ENCODE measurements at regions not wholly inside any gene's neighbourhood (a gene's known extent, or its start where the extent isn't known, plus 50 kb on each side); places are given as distances from the start of the nearest gene placed in this dataset.
A peak's percentile ranks its signal among the peaks of the same experiment; 100 is the strongest.

- Histone ChIP-seq H3K27ac (ENCODE audit: low read length) (no peak overlapping the region), H3K79me2 (ENCODE audit: low read length) (no peaks in the 10 kb centered on the region), H3K4me3 (ENCODE audit: low read length) (no peak overlapping the region), H3K27me3 (ENCODE audit: low read length) (no peaks in the 10 kb centered on the region), H4K20me1 (ENCODE audit: insufficient read depth, low read depth, low read length) (no peaks in the 10 kb centered on the region), H3K36me3 (ENCODE audit: insufficient read depth, low read length) (no peaks in the 10 kb centered on the region), H2AFZ (ENCODE audit: low read length) (no peak overlapping the region), H3K9me2 (replicated peaks; ENCODE audit: insufficient read depth, low read length) (no peaks in the 10 kb centered on the region), H3K9ac (ENCODE audit: low read length) (no peak overlapping the region), H3K9me3 (ENCODE audit: low read length) (no peaks in the 10 kb centered on the region), H3K4me1 (ENCODE audit: low read length) (no peaks in the 10 kb centered on the region), H3K4me2 (ENCODE audit: low read depth, low read length, poor library complexity, severe bottlenecking) (no peak overlapping the region)
- DNase-seq: no peak
Measured at GRCh38 chr10:118467200-118467599, 125.1 kb upstream of the FAM204A start.

DNA sequence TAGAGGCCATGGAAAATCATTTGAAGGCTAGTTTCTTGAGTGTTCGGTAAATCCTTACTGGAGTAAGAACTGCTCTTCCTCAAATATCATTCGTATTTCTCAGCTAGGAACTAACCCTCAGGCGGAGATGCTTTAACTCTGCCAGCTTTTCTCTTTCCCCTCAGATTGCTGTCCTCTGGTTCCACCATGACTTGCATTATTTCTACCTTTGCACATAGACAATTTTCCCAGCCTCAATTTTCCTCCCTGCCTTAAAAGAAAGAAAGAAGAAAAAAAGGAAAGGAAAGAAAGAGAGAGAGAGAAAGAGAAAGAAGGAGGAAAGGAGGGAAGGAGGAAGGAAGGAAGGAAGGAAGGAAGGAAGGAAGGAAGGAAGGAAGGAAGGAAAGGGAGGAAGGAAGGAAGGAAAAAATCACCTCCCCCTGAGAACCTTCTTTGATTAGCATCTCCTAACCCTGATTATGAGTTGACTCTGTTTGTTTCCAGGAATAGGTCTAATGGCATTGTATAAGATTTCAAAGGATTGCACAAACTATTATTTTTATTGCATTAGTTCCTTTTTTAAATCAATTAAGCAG lies 123.3 kb upstream of the FAM204A start:
- DNase-seq: no peak

DNA sequence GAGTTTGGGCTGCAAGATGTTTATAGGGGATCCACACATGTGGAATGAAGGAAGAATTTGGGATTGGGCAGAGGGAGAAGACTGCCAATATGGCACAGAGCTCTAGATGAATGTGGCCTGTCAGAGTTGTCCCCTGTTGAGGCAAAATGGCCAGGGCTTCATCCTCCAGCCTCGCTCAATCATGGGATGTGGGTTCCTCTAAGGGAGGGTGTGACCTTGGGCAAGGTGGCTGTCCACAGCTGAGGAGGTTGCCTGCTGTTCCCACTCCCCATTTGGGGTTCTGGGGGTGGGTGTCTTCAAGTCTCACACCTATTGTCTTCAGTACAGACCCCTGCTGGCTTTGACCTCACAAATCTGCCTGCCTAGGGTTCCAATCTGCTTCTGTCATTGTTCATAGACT lies 121.6 kb upstream of the FAM204A start:
- Histone ChIP-seq H3K9me3 (ENCODE audit: low read length) (no peaks in the 10 kb centered on the region), H3K79me2 (ENCODE audit: low read length) (no peaks in the 10 kb centered on the region), H3K27me3 (ENCODE audit: low read length) (no peaks in the 10 kb centered on the region), H3K4me2 (ENCODE audit: low read depth, low read length, poor library complexity, severe bottlenecking) (no peak overlapping the region), H3K9me2 (replicated peaks; ENCODE audit: insufficient read depth, low read length) (no peaks in the 10 kb centered on the region), H3K9ac (ENCODE audit: low read length) (no peak overlapping the region), H2AFZ (ENCODE audit: low read length) (no peak overlapping the region), H3K4me1 (ENCODE audit: low read length) (no peaks in the 10 kb centered on the region), H3K4me3 (ENCODE audit: low read length) (no peak overlapping the region), H4K20me1 (ENCODE audit: insufficient read depth, low read depth, low read length) (no peaks in the 10 kb centered on the region), H3K27ac (ENCODE audit: low read length) (no peak overlapping the region), H3K36me3 (ENCODE audit: insufficient read depth, low read length) (no peaks in the 10 kb centered on the region)
- no peak for DNase-seq

More for the DNA sequence above, 123.3 kb upstream of the FAM204A start:
- no peaks in the 10 kb centered on the region for H4K20me1 ChIP-seq (ENCODE audit: insufficient read depth, low read depth, low read length)
- no peak overlapping the region for H3K4me3 ChIP-seq (ENCODE audit: low read length)
- no peaks in the 10 kb centered on the region for H3K9me3 ChIP-seq (ENCODE audit: low read length)
- H3K9ac ChIP-seq (ENCODE audit: low read length): no peak overlapping the region
- H3K79me2 ChIP-seq (ENCODE audit: low read length): no peaks in the 10 kb centered on the region
- H3K9me2 ChIP-seq (replicated peaks; ENCODE audit: insufficient read depth, low read length): no peaks in the 10 kb centered on the region
- no peak overlapping the region for H3K27ac ChIP-seq (ENCODE audit: low read length)
- no peaks in the 10 kb centered on the region for H3K27me3 ChIP-seq (ENCODE audit: low read length)
- H3K36me3 ChIP-seq (ENCODE audit: insufficient read depth, low read length): no peaks in the 10 kb centered on the region
- H3K4me1 ChIP-seq (ENCODE audit: low read length): no peaks in the 10 kb centered on the region
- H3K4me2 ChIP-seq (ENCODE audit: low read depth, low read length, poor library complexity, severe bottlenecking): no peak overlapping the region
- no peak overlapping the region for H2AFZ ChIP-seq (ENCODE audit: low read length)

- no peaks in the 10 kb centered on the region for H3K79me2 ChIP-seq (ENCODE audit: low read length)
- H3K36me3 ChIP-seq (ENCODE audit: insufficient read depth, low read length): no peaks in the 10 kb centered on the region
- H3K9me2 ChIP-seq (replicated peaks; ENCODE audit: insufficient read depth, low read length): no peaks in the 10 kb centered on the region
- H3K9ac ChIP-seq (ENCODE audit: low read length): no peak overlapping the region
- H3K4me1 ChIP-seq (ENCODE audit: low read length): no peaks in the 10 kb centered on the region
- no peak overlapping the region for H2AFZ ChIP-seq (ENCODE audit: low read length)
- DNase-seq: no peak
- H3K9me3 ChIP-seq (ENCODE audit: low read length): no peaks in the 10 kb centered on the region
- H4K20me1 ChIP-seq (ENCODE audit: insufficient read depth, low read depth, low read length): no peaks in the 10 kb centered on the region
- H3K27ac ChIP-seq (ENCODE audit: low read length): no peak overlapping the region
- no peak overlapping the region for H3K4me3 ChIP-seq (ENCODE audit: low read length)
- no peaks in the 10 kb centered on the region for H3K27me3 ChIP-seq (ENCODE audit: low read length)
- H3K4me2 ChIP-seq (ENCODE audit: low read depth, low read length, poor library complexity, severe bottlenecking): no peak overlapping the region
Measured at GRCh38 chr10:118462401-118462800, 120.3 kb upstream of the FAM204A start.

- peak; percentile 84 for DNase-seq
- Histone ChIP-seq H3K27me3 (ENCODE audit: low read length) (no peaks in the 10 kb centered on the region), H3K4me3 (ENCODE audit: low read length) (no peak overlapping the region), H3K36me3 (ENCODE audit: insufficient read depth, low read length) (no peaks in the 10 kb centered on the region), H3K9me2 (replicated peaks; ENCODE audit: insufficient read depth, low read length) (no peaks in the 10 kb centered on the region), H3K4me2 (ENCODE audit: low read depth, low read length, poor library complexity, severe bottlenecking) (no peak overlapping the region), H3K27ac (ENCODE audit: low read length) (no peak overlapping the region), H3K9me3 (ENCODE audit: low read length) (no peaks in the 10 kb centered on the region), H3K9ac (ENCODE audit: low read length) (no peak overlapping the region), H3K4me1 (ENCODE audit: low read length) (no peaks in the 10 kb centered on the region), H4K20me1 (ENCODE audit: insufficient read depth, low read depth, low read length) (no peaks in the 10 kb centered on the region), H2AFZ (ENCODE audit: low read length) (no peak overlapping the region), H3K79me2 (ENCODE audit: low read length) (no peaks in the 10 kb centered on the region)
Measured at GRCh38 chr10:118459642-118460193, 117.6 kb upstream of the FAM204A start.

DNA sequence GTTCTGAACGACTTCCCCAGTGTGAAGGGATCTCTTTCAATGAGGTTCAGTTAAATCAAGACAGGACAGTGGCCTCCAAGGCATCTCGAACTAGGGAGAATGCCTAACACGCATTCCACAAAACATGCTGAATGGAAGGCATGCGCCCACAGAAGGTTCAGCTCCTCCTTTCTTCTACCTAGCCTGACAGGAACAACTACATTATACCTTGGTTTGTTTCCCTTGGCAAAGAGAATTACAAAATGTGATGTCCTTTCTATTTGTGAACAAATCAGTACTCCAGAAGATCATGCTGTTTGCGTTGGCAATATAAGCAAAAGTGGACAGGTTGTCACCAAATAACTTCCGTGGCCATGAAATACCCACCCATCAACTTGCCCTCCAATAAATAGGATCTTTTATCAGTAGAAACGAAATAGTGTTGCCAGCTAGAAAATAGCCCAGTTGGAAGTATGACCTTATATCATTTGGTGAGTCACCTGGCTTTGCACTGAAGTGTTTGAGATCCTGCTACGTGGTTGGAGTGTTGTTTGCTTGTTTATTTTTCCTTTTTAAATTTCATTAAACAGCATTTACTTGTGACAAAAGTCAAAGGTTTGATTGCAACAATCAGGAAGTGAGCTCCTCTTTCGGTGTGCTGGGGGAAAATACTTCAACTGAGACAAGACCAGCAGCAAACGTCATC lies 117.0 kb upstream of the FAM204A start:
- Histone ChIP-seq H3K4me1 (ENCODE audit: low read length) (no peaks in the 10 kb centered on the region), H3K79me2 (ENCODE audit: low read length) (no peaks in the 10 kb centered on the region), H3K9ac (ENCODE audit: low read length) (no peak overlapping the region), H3K4me3 (ENCODE audit: low read length) (no peak overlapping the region), H3K36me3 (ENCODE audit: insufficient read depth, low read length) (no peaks in the 10 kb centered on the region), H4K20me1 (ENCODE audit: insufficient read depth, low read depth, low read length) (no peaks in the 10 kb centered on the region), H3K27ac (ENCODE audit: low read length) (no peak overlapping the region), H3K9me3 (ENCODE audit: low read length) (no peaks in the 10 kb centered on the region), H3K4me2 (ENCODE audit: low read depth, low read length, poor library complexity, severe bottlenecking) (no peak overlapping the region), H3K9me2 (replicated peaks; ENCODE audit: insufficient read depth, low read length) (no peaks in the 10 kb centered on the region), H2AFZ (ENCODE audit: low read length) (no peak overlapping the region), H3K27me3 (ENCODE audit: low read length) (no peaks in the 10 kb centered on the region)
- DNase-seq: no peak

DNA sequence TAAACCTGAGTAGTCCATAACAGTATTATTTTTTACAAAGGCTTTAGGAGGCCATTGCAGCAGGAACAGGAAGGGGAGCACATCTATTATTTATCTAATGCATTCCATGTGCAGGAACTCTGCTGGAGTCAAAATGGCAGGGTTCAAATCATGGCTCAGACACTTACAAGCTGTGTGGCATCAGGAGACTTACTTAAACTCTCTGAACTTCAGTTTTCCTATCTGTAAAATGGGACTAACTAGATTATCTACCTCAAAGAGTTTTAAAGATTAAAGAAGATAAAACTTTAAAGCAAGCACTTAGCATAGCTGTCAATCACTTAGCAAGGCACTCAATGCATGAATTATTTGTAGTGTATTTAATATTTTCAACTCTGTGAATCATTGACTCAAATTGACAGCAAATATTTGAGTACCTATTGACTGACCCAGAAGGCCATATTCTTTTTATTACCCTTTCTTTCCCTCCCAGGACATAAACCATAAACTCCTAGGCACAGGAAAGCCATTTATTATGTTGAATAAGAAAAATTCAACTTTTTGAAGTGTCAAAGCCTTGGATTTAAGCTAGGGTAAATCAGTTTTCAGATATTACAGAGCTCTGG lies 115.8 kb upstream of the FAM204A start:
- H3K27ac ChIP-seq (ENCODE audit: low read length): no peak overlapping the region
- H3K27me3 ChIP-seq (ENCODE audit: low read length): no peaks in the 10 kb centered on the region
- H2AFZ ChIP-seq (ENCODE audit: low read length): no peak overlapping the region
- no peaks in the 10 kb centered on the region for H3K4me1 ChIP-seq (ENCODE audit: low read length)
- no peaks in the 10 kb centered on the region for H3K9me3 ChIP-seq (ENCODE audit: low read length)
- H4K20me1 ChIP-seq (ENCODE audit: insufficient read depth, low read depth, low read length): no peaks in the 10 kb centered on the region
- no peak for DNase-seq
- H3K36me3 ChIP-seq (ENCODE audit: insufficient read depth, low read length): no peaks in the 10 kb centered on the region
- no peak overlapping the region for H3K9ac ChIP-seq (ENCODE audit: low read length)
- H3K4me3 ChIP-seq (ENCODE audit: low read length): no peak overlapping the region
- H3K4me2 ChIP-seq (ENCODE audit: low read depth, low read length, poor library complexity, severe bottlenecking): no peak overlapping the region
- H3K9me2 ChIP-seq (replicated peaks; ENCODE audit: insufficient read depth, low read length): no peaks in the 10 kb centered on the region
- no peaks in the 10 kb centered on the region for H3K79me2 ChIP-seq (ENCODE audit: low read length)

- no peaks in the 10 kb centered on the region for H3K79me2 ChIP-seq (ENCODE audit: low read length)
- H3K36me3 ChIP-seq (ENCODE audit: insufficient read depth, low read length): no peaks in the 10 kb centered on the region
- H3K9me3 ChIP-seq (ENCODE audit: low read length): no peaks in the 10 kb centered on the region
- H3K9me2 ChIP-seq (replicated peaks; ENCODE audit: insufficient read depth, low read length): no peaks in the 10 kb centered on the region
- H3K27me3 ChIP-seq (ENCODE audit: low read length): no peaks in the 10 kb centered on the region
- no peak overlapping the region for H3K4me2 ChIP-seq (ENCODE audit: low read depth, low read length, poor library complexity, severe bottlenecking)
- no peak for DNase-seq
- H3K27ac ChIP-seq (ENCODE audit: low read length): no peak overlapping the region
- H3K4me1 ChIP-seq (ENCODE audit: low read length): no peaks in the 10 kb centered on the region
- H3K4me3 ChIP-seq (ENCODE audit: low read length): no peak overlapping the region
- H2AFZ ChIP-seq (ENCODE audit: low read length): no peak overlapping the region
- no peak overlapping the region for H3K9ac ChIP-seq (ENCODE audit: low read length)
- H4K20me1 ChIP-seq (ENCODE audit: insufficient read depth, low read depth, low read length): no peaks in the 10 kb centered on the region
Measured at GRCh38 chr10:118455181-118455695, 113.1 kb upstream of the FAM204A start.

All from Karpas-422 (cell line).